Astrocyte of the spinal cord (primary cell): ENCODE measurements at regions not wholly inside any gene's neighbourhood (a gene's known extent, or its start where the extent isn't known, plus 50 kb on each side); places are given as distances from the start of the nearest gene placed in this dataset.

Source experiments
- DNase-seq: peaks from one replicate; pipeline ENCODE4 v3.0.0; 2011; ENCODE audit warnings: low read depth, low spot score
- H3K4me3 ChIP-seq: 2 replicates; pipeline ENCODE4 v1.5.1; 2011; ENCODE audit warnings: low read depth, mild to moderate bottlenecking, low read length, moderate library complexity
- in situ Hi-C: cut with HindIII; loops from 2 replicates; pipeline ENCODE4 v1.10.0; 2017; ENCODE audit warnings: low sequenced_read_pairs
- TF ChIP-seq, protein P1 (sequence below): IDR thresholded peaks from 2 replicates; pipeline ENCODE4 v1.5.1; 2012; ENCODE audit warnings: low read depth, mild to moderate bottlenecking, low read length, inconsistent platforms

DNA sequence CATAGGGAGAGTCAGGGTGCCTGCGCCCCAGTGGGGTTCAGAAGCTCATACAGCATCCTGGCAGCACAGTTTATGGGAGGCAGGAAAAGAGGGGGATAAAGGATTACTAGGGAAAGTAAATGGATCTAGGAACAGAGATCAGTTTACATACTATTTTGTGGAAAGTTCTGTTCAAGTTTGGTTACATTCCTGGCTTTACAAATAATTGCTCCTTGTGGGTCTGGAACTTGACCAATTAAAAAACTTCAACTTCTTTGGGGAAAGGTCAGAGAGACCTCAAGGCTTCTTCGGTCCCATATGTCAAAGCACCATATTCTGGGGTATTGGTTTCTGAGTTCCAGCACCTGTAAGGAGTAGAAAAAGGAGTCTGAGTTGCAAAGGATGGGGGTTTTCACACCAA, 64.1 kb downstream of the ZDHHC19 start:
- no peak for DNase-seq
- H3K4me3 ChIP-seq = no peak overlapping the region
- in situ Hi-C loops = no loop called here
- TF ChIP-seq, protein P1, sequence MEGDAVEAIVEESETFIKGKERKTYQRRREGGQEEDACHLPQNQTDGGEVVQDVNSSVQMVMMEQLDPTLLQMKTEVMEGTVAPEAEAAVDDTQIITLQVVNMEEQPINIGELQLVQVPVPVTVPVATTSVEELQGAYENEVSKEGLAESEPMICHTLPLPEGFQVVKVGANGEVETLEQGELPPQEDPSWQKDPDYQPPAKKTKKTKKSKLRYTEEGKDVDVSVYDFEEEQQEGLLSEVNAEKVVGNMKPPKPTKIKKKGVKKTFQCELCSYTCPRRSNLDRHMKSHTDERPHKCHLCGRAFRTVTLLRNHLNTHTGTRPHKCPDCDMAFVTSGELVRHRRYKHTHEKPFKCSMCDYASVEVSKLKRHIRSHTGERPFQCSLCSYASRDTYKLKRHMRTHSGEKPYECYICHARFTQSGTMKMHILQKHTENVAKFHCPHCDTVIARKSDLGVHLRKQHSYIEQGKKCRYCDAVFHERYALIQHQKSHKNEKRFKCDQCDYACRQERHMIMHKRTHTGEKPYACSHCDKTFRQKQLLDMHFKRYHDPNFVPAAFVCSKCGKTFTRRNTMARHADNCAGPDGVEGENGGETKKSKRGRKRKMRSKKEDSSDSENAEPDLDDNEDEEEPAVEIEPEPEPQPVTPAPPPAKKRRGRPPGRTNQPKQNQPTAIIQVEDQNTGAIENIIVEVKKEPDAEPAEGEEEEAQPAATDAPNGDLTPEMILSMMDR = no peak

DNA sequence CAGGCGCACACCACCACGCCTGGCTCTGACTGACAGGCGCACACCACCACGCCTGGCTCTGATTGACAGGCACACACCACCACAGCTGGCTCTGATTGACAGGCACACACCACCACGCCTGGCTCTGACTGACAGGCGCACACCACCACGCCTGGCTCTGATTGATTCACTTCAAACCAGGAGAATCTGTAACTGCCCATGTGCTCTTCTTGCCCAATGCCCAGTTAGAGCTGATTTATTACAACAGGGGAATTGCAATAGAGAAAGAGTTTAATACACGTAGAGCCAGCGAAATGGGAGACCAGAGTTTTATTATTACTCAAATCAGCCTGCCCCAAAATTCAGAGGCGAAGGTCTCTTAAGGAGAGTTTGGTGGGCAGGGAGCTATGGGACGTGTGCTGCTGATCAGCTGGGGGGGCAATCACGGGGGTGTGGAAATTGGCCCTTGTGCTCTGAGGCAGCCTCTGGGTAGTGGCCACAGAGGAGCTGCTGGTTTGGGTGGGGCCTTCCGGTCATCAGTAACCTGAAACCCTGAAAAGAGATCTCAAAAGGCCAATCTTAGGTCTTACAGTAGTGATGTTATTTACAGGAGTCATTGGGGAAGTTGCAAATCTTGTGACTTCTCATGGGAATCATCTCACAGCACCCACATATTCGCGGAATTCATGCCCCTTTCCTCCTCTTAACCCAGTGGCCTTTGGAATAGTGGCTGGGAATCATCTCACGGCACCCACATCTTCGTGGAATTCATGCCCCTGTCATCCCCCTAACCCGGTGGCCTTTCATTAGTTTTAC, 63.8 kb upstream of the TFRC start:
- in situ Hi-C loops = no loop called here
- no peak for DNase-seq
- TF ChIP-seq, protein P1 = no peak
- H3K4me3 ChIP-seq = no peak overlapping the region

DNA sequence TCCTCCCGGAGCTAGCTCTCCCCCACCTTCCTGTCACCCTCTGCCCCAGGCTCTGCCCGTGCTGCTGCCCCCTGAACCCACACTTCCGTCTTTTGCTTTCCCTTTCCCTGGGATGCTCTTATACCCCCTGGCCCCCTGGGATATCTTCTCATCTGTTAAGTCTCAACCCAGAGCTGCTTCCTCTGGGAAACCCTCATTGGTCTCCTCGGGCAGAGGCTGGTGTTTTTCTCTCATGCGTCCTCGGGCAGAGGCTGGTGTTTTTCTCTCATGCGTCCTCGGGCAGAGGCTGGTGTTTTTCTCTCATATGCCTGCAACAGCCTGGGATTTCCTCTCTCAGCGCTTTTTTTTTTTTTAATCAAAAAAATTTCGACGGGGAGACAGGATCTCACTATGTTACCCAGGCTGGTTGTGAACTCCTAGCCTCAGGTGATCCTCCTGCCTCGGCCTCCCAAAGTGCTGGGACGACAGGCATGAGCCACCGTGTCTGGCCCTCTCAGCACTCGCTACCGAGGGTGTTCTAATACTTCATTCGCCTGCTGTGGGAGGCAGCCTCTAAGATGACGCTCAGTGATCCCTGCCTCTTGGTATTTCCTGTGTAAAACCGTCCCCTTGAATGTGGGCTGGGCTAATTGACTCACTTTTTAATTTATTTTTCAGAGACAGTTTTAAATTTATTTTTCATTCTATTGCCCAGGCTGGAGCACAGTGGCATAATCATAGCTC, 62.7 kb upstream of the TFRC start:
- DNase-seq = peak; percentile 65
- H3K4me3 ChIP-seq = no peak overlapping the region
- TF ChIP-seq, protein P1 = no peak
- in situ Hi-C loops = no loop called here

DNA sequence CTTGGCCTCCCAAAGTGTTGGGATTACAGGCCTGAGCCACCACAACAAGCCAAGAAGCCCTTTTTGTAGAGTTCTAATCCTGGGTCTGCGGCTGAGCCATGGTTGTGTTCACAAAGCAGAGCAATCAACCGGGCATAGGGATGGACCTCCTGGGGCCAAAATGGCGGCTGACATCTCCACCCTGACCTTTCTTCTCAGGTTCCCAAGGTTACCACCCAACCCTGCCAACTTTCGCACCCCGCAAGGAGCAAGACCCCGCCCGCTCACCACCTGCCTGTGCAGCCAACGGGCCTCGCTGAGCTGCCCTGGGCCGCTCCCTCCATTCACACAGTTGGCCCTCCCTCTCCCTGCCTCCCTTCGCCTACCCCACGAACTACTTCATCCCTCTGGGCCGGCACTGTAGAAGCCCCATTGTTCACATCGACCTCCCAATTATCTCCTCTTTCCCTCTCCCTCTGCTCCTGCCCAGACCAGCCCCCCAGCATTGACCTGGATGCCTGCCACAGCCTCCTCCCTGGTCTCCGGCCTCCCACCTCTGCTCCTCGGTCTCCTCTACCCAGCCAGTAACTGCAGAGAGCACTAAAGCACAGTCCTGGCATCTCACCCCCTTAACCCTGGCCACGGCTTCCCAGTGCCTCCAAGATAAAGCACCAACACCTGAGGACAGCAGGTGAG, 62.0 kb upstream of the TFRC start:
- DNase-seq = no peak
- TF ChIP-seq, protein P1 = no peak
- in situ Hi-C loops = no loop called here
- no peak overlapping the region for H3K4me3 ChIP-seq

DNA sequence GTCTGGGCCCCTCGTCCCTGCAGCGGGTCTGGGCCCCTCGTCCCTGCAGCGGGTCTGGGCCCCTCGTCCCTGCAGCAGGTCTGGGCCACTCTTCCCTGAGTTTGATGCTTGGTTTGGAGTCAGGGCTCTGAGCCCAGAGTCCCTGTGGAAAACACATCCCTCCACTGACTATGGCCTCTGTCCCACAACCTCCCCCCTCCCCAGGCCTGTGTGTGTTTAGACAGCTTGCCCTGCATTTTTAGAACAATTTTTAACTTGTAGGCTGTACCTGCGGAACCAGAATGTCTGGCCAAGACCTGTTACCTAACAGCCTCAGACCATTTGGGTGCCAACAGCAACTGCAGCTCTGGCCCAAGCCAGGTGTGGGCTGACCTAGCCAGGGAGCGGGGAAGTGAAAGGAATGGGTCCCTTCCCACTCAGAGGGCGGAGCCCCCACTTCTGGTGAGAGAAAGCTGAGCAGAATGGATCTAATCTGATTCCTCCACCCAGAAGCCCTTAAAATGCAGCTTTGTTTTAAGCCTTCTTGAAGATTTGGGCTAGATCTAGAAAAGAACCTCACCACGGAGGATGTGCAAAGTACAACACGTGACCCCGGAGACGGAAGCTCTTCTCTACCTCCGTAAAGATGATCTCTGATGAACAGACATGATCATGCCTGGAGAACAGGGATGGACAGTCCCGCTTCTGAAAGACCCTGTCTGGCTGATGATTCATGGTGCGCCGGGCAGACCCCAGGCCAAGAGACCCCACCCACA, 60.5 kb upstream of the TFRC start:
- H3K4me3 ChIP-seq = no peak overlapping the region
- in situ Hi-C loops = no loop called here
- DNase-seq = no peak
- TF ChIP-seq, protein P1 = no peak

DNA sequence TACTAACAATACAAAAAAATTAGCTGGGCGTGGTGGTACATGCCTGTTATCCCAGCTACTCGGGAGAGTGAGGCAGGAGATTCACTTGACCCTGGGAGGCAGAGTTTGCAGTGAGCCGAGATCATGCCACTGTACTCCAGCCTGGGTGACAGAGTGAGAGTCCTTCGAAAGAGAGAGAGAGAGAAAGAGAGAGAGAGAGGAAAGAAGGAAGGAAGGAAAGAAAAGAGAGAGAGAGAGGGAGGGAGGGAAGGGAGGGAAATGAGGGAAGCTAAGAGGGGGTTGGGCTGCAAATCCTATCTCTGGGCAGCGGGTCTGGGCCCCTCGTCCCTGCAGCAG, 59.9 kb upstream of the TFRC start:
- DNase-seq = no peak
- no peak overlapping the region for H3K4me3 ChIP-seq
- TF ChIP-seq, protein P1 = no peak
- in situ Hi-C loops = no loop called here
